Astrocyte of the cerebellum (primary cell): ENCODE measurements at regions not wholly inside any gene's neighbourhood (a gene's known extent, or its start where the extent isn't known, plus 50 kb on each side); places are given as distances from the start of the nearest gene placed in this dataset.

ENCODE experiments used
- DNase-seq: peaks from one replicate; pipeline ENCODE4 v3.0.0-alpha.2; 2011; ENCODE audit warnings: low read depth
- H3K4me3 ChIP-seq: 2 replicates; pipeline ENCODE4 v1.5.1; 2011; ENCODE audit warnings: mild to moderate bottlenecking, low read depth, low read length, moderate library complexity
- in situ Hi-C: cut with HindIII; loops from 2 replicates; pipeline ENCODE4 v1.10.0; 2017; ENCODE audit warnings: low sequenced_read_pairs
- TF ChIP-seq, protein P1 (sequence below): IDR thresholded peaks from 2 replicates; pipeline ENCODE4 v1.5.1; 2012; ENCODE audit warnings: low read length, low read depth, moderate library complexity, mild to moderate bottlenecking; ENCODE audit errors: missing control alignments

DNA sequence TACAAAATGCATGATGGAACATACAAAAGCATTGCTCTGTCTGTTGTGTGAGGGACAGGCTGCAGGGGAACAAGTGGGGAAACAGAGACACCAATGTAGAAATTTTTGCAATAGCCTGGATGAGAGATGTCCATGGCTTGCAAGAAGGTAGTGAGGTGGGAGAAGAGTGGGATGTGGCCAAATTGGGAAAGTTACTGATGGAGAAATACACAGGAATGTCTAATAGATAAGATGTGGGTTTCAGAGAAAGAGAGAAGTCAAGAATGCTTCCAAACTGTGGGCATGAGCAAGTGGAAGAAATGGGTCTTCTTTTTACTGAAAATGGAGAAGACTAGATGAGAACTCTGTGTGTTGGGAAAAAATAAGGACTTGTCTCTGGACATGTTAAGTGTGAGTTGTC is 592.7 kb downstream of the TNS3 start:
- TF ChIP-seq, protein P1, sequence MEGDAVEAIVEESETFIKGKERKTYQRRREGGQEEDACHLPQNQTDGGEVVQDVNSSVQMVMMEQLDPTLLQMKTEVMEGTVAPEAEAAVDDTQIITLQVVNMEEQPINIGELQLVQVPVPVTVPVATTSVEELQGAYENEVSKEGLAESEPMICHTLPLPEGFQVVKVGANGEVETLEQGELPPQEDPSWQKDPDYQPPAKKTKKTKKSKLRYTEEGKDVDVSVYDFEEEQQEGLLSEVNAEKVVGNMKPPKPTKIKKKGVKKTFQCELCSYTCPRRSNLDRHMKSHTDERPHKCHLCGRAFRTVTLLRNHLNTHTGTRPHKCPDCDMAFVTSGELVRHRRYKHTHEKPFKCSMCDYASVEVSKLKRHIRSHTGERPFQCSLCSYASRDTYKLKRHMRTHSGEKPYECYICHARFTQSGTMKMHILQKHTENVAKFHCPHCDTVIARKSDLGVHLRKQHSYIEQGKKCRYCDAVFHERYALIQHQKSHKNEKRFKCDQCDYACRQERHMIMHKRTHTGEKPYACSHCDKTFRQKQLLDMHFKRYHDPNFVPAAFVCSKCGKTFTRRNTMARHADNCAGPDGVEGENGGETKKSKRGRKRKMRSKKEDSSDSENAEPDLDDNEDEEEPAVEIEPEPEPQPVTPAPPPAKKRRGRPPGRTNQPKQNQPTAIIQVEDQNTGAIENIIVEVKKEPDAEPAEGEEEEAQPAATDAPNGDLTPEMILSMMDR, result no peak
- no peak overlapping the region for H3K4me3 ChIP-seq
- in situ Hi-C loops, result no loop called here
- no peak for DNase-seq

DNA sequence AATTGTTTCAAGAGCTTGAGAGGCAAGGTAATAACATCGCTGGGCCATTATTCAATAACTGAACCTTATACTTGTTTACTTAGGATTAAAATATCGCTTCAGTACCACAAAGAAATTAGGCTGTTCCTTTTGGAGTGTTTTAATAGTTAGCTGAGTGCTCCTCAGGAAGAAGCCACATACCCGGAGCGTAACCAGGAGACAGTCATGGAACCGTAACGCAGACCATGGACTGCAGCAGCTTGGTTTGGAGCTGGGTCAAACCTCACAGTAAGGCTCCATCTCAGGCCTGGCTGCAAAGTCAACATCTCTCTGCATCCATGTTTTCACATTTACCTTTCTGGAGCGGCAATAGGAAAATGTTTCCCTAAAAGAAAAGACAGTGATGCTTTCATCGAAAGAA is 599.0 kb downstream of the TNS3 start:
- in situ Hi-C loops, result no loop called here
- H3K4me3 ChIP-seq, result no peak overlapping the region
- peak; percentile 54 for DNase-seq
- TF ChIP-seq, protein P1, result no peak

DNA sequence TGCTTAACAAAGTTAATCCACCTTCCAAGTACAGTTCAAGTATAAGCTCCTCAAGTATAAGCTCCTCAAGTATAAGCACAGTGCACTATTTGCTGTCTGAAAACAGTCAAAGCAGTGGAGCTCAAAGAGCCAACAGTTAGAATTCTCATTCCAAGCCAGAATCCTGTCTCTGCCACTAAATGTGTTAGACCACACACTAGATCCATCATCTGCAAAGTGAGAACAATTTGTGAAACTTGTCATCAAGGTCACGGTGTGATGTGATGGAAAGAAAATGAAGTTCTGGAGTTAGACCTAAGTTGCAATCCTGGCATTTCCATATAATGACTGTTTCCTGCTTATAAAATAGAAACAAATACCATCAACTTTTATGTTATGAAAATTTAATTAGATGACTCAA is 602.5 kb downstream of the TNS3 start:
- no peak overlapping the region for H3K4me3 ChIP-seq
- in situ Hi-C loops, result no loop called here
- TF ChIP-seq, protein P1, result no peak
- no peak for DNase-seq

DNA sequence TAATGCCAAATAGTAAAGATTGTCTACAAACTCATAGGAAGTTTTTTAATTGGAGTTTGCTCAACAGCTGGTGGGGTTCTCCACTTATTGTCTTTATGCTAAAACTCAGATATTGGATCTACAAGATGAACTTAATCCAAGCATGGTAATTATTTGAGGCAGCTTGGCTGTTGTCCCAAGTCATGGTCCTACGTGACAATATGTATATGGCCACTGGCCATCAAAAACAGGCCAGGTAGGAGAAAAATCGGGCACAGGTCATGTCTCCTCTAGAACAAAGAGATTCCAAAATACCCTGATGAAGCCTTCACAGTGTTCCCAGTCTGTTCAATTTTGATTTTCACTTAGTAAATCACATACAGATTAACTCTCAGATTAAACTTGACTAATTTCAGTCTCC is 606.4 kb downstream of the TNS3 start:
- in situ Hi-C loops, result no loop called here
- no peak for DNase-seq

DNA sequence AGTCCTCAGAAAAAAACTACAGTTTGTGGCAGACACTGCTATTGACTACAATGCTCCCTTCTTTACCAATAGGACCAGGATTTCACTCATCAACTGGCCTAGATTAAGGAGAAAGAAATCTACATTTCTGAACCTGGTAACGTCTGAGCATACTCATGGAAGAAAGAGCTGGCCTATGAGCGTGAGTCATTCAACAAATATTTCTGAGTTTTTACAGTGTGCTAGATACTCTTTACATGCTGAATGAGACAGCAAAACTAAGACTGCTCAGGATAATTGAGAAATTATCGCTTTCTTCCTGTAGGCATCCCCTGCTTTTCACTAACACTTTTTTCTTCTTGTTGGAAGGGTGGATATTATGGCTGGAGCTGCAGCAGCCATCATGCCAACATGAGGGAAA is 609.7 kb downstream of the TNS3 start:
- TF ChIP-seq, protein P1, result no peak
- peak; percentile 43 for DNase-seq
- H3K4me3 ChIP-seq, result no peak overlapping the region
- in situ Hi-C loops, result no loop called here

More for the DNA sequence above, 606.4 kb downstream of the TNS3 start:
- H3K4me3 ChIP-seq, result no peak overlapping the region
- TF ChIP-seq, protein P1, result no peak

DNA sequence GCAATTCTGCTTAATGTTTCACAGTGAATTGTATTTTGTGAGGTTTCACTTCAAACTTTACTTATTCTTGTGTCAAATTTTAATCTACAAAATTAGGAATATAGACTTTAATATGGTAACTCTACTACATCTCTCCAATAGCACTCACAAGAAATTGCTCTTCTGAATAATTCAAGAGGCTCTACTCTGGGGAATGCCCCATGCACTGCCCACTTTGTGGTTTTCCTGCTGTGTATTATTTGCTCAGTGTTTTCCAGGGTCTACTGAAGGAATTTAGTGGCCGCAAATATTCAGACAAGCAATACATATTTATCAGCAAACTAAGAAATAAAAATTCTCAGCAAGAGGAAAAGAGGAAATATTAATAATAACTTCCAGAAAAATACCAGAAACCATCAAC is 611.4 kb downstream of the TNS3 start:
- DNase-seq, result peak; percentile 53
- no peak overlapping the region for H3K4me3 ChIP-seq
- TF ChIP-seq, protein P1, result no peak
- in situ Hi-C loops, result no loop called here

DNA sequence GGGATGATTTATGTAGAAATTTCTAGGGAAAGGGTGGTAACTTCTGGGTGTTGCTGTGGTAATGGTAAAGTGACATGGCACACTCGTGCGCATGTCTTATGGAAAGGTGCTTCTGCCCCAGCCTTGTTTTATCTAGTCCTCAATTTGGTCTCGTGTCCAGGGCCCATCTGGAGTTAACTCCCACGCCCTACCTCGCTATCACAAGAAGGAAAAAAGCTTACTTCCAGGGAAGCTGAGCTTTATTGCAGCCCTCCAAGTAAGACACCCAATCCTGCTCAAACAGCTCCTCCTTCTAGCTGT is 611.8 kb downstream of the TNS3 start:
- no peak for DNase-seq
- in situ Hi-C loops, result no loop called here
- TF ChIP-seq, protein P1, result no peak
- H3K4me3 ChIP-seq, result no peak overlapping the region
